SU-DHL-6 (cell line): ENCODE measurements at regions not wholly inside any gene's neighbourhood (a gene's known extent, or its start where the extent isn't known, plus 50 kb on each side); places are given as distances from the start of the nearest gene placed in this dataset.

Experiments used
- CTCF ChIP-seq: fragments of 200-600 bp; sonication (generic); IDR thresholded peaks from one replicate; pipeline ENCODE4 v1.5.1; 2017; ENCODE audit warnings: antibody characterized with exemption, mild to moderate bottlenecking, low read length, moderate library complexity; ENCODE audit not compliant: insufficient read depth, poor library complexity, severe bottlenecking
- EZH2phosphoT487 ChIP-seq: fragments of 200-600 bp; sonication (generic), shearing (Covaris generic); conservative IDR thresholded peaks from 2 replicates; pipeline ENCODE4 v1.6.1; 2018; ENCODE audit warnings: mild to moderate bottlenecking, antibody characterized with exemption, low read length, moderate library complexity, mixed read lengths

GRCh38 chr15:96860741-96861140 lies 530.2 kb downstream of the NR2F2 start:
- TF ChIP-seq CTCF: no peak
- no peak for TF ChIP-seq EZH2phosphoT487
